ENCODE measurements at regions not wholly inside any gene's neighbourhood (a gene's known extent, or its start where the extent isn't known, plus 50 kb on each side); places are given as distances from the start of the nearest gene placed in this dataset.

- TF ChIP-seq CTCF (IDR thresholded peaks at IDR 0.05) = no peak
- TF ChIP-seq REST (IDR thresholded peaks at IDR 0.05; ENCODE audit: insufficient read depth in 1 of 2, low read depth in 2 of 2, low read length in 1 of 2) = no peak
These were observed 116.9 kb upstream of the ARPP21 start for GRCh38 chr3:35522450-35522849.
